Ascending aorta (tissue), 2 donors: ENCODE measurements at regions not wholly inside any gene's neighbourhood (a gene's known extent, or its start where the extent isn't known, plus 50 kb on each side); places are given as distances from the start of the nearest gene placed in this dataset.

ENCODE experiments used
- DNase-seq, 2 donors: peaks; one replicate each; pipeline ENCODE4 v3.0.0-alpha.2; 2019; ENCODE audit warnings: low spot score in 2 of 2
- H3K27ac ChIP-seq, 2 donors: fragments of 200-600 bp; sonication (generic); one replicate each; pipeline ENCODE4 v1.5.1; 2016 to 2017; ENCODE audit warnings: mild to moderate bottlenecking in 1 of 2
- H3K27me3 ChIP-seq: fragments of 200-600 bp; sonication (generic); one replicate; pipeline ENCODE4 v1.5.1; 2017
- H3K36me3 ChIP-seq, 2 donors: fragments of 200-600 bp; sonication (generic); one replicate each; pipeline ENCODE4 v1.5.1; 2016
- H3K4me1 ChIP-seq, 2 donors: fragments of 200-600 bp; sonication (generic); one replicate each; pipeline ENCODE4 v1.5.1; 2016 to 2017; ENCODE audit warnings: mild to moderate bottlenecking in 1 of 2
- H3K4me3 ChIP-seq, 2 donors: fragments of 200-600 bp; sonication (generic); one replicate each; pipeline ENCODE4 v1.5.1; 2016 to 2017; ENCODE audit warnings: mild to moderate bottlenecking in 1 of 2
- H3K9me3 ChIP-seq, 2 donors: fragments of 200-600 bp; sonication (generic); one replicate each; pipeline ENCODE4 v1.5.1; 2016
- CTCF ChIP-seq, 3 experiments: fragments of 200-600 bp in 2 of 3; fragments of 450-650 bp in 1 of 3; sonication (generic) in 2 of 3; IDR thresholded peaks; one replicate each; pipeline ENCODE4 v1.5.1; 2016 to 2019; ENCODE audit warnings: antibody characterized with exemption in 3 of 3, mild to moderate bottlenecking in 1 of 3, moderate library complexity in 1 of 3
- intact Hi-C: fragments of 100-400 bp; cut with DNase I; formaldehyde crosslinking; loops from one replicate; pipeline ENCODE4 v1.15.1; 2023

DNA sequence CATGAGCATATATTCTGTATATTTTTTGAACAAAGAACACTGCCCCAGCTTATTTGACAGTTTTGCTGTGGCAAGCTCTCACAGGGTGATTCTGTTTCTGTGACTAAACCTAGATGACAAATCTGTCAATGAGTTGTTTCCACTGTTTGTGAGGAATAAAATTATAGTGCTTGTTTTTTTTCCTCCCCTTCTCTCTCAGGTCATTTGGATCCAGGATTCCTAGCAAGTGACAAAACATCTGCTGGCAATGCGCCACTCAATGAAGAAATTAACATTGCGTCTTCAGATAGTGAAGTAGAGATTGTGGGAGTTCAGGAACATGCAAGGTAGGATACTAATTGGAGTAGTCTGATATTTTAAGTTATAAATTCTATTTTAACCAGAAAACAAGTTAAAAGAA is 149.3 kb downstream of the HAUS1 start:
- TF ChIP-seq CTCF (IDR thresholded peaks at IDR 0.05), result no peak
- intact Hi-C loops, result no loop called here
- Histone ChIP-seq H3K27me3 (no peaks in the 10 kb centered on the region), H3K36me3 (no peaks in the 10 kb centered on the region), H3K9me3 (no peaks in the 10 kb centered on the region), H3K4me1 (no peaks in the 10 kb centered on the region), H3K27ac (peak overlapping the region in 1 of 2 donors; percentile 57), H3K4me3 (no peak overlapping the region)
- no peak for DNase-seq

GRCh38 chr18:46256078-46256477 is 151.9 kb downstream of the HAUS1 start:
- H3K36me3 ChIP-seq, result no peaks in the 10 kb centered on the region
- no peaks in the 10 kb centered on the region for H3K9me3 ChIP-seq
- H3K4me1 ChIP-seq, result peaks cover 0 to 2% of the 10 kb centered on the region in 2 donors
- H3K4me3 ChIP-seq, result no peak overlapping the region
- DNase-seq, result no peak
- no peak overlapping the region for H3K27ac ChIP-seq
- no peak for TF ChIP-seq CTCF (IDR thresholded peaks at IDR 0.05)
- intact Hi-C loops, result loop anchor here (5.0 kb wide), 1 partner anchor 84 kb away; a partner anchor contains a TSS
- no peaks in the 10 kb centered on the region for H3K27me3 ChIP-seq

DNA sequence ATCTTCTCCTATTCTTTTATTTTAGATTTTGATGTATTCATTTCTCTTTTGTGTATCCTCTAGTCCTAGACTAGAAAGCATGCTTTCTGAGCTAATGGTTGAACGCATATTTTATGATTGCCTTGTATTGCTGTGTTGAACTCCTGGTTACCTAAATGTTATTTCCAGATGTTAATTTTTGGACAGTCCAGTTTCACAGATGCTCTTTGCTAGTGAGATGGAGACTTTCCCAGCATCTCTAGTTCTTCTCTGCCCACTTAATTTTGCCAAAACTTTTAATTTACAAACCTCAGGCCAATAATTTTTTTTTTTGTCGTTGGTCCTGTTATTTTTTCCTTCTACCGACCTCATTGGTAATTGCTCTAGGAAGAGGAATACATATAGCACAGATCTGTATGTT is 153.2 kb downstream of the HAUS1 start:
- intact Hi-C loops, result loop anchor here (5.0 kb wide), 1 partner anchor 85 kb away; a partner anchor contains a TSS
- no peak for DNase-seq

GRCh38 chr18:46260016-46260878 is 156.1 kb downstream of the HAUS1 start:
- Histone ChIP-seq H3K4me1 (peaks cover 0 to 2% of the 10 kb centered on the region in 2 donors), H3K27ac (peak overlapping the region in 1 of 2 donors; percentile 65), H3K9me3 (no peaks in the 10 kb centered on the region), H3K4me3 (no peak overlapping the region), H3K27me3 (no peaks in the 10 kb centered on the region), H3K36me3 (peaks cover 7 to 20% of the 10 kb centered on the region in 2 donors)
- no peak for DNase-seq
- intact Hi-C loops, result no loop called here
- TF ChIP-seq CTCF (IDR thresholded peaks at IDR 0.05), result no peak

More for the DNA sequence above, 153.2 kb downstream of the HAUS1 start:
- no peak for TF ChIP-seq CTCF (IDR thresholded peaks at IDR 0.05)
- Histone ChIP-seq H3K27ac (no peak overlapping the region), H3K4me1 (peaks cover 0 to 2% of the 10 kb centered on the region in 2 donors), H3K4me3 (no peak overlapping the region), H3K9me3 (no peaks in the 10 kb centered on the region), H3K36me3 (no peaks in the 10 kb centered on the region), H3K27me3 (no peaks in the 10 kb centered on the region)

GRCh38 chr18:46260879-46261143 is 156.6 kb downstream of the HAUS1 start:
- Histone ChIP-seq H3K27ac (peak overlapping the region in 1 of 2 donors; percentile 65), H3K9me3 (no peaks in the 10 kb centered on the region), H3K4me1 (peaks cover 0 to 2% of the 10 kb centered on the region in 2 donors), H3K36me3 (peaks cover 7 to 25% of the 10 kb centered on the region in 2 donors), H3K4me3 (no peak overlapping the region), H3K27me3 (no peaks in the 10 kb centered on the region)
- DNase-seq, result no peak
- no peak for TF ChIP-seq CTCF (IDR thresholded peaks at IDR 0.05)
- intact Hi-C loops, result no loop called here
